KMS-11 (cell line): ENCODE measurements at regions not wholly inside any gene's neighbourhood (a gene's known extent, or its start where the extent isn't known, plus 50 kb on each side); places are given as distances from the start of the nearest gene placed in this dataset.

Experiments used
- H2AFZ ChIP-seq: fragments of 200-600 bp; sonication (generic); 2 replicates; pipeline ENCODE4 v1.6.1; 2016; ENCODE audit warnings: antibody characterized with exemption, mixed run types, low read depth
- H3K27ac ChIP-seq: fragments of 200-600 bp; sonication (generic); 2 replicates; pipeline ENCODE4 v1.6.1; 2016; ENCODE audit warnings: mild to moderate bottlenecking, mixed run types
- H3K27me3 ChIP-seq: fragments of 200-600 bp; sonication (generic); 2 replicates; pipeline ENCODE4 v1.6.1; 2017; ENCODE audit warnings: mild to moderate bottlenecking, low read depth, mixed run types, moderate library complexity; ENCODE audit not compliant: insufficient read depth
- H3K36me3 ChIP-seq: fragments of 200-600 bp; sonication (generic); 2 replicates; pipeline ENCODE4 v1.6.1; 2017; ENCODE audit warnings: mild to moderate bottlenecking, mixed run types; ENCODE audit not compliant: insufficient read depth
- H3K4me1 ChIP-seq: fragments of 200-600 bp; sonication (generic); 2 replicates; pipeline ENCODE4 v1.6.1; 2016; ENCODE audit warnings: mild to moderate bottlenecking, low read depth, mixed run types; ENCODE audit not compliant: poor library complexity, severe bottlenecking
- H3K4me2 ChIP-seq: fragments of 200-600 bp; sonication (generic); 2 replicates; pipeline ENCODE4 v1.7.0; 2016; ENCODE audit warnings: mild to moderate bottlenecking, mixed run types
- H3K4me3 ChIP-seq: fragments of 200-600 bp; sonication (generic); IDR thresholded peaks from 2 replicates; pipeline ENCODE4 v1.6.1; 2017; ENCODE audit warnings: low read depth, low read length, mixed read lengths; ENCODE audit not compliant: insufficient read depth
- H3K79me2 ChIP-seq: fragments of 200-600 bp; sonication (generic); 2 replicates; pipeline ENCODE4 v1.6.1; 2016; ENCODE audit warnings: low read depth, mixed run types; ENCODE audit not compliant: insufficient read depth
- H3K9ac ChIP-seq: fragments of 200-600 bp; sonication (generic); 2 replicates; pipeline ENCODE4 v1.6.1; 2016; ENCODE audit warnings: mild to moderate bottlenecking, mixed run types
- H4K20me1 ChIP-seq: fragments of 200-600 bp; sonication (generic); 2 replicates; pipeline ENCODE4 v1.6.1; 2016; ENCODE audit warnings: mild to moderate bottlenecking, mixed run types; ENCODE audit not compliant: insufficient read depth
- CTCF ChIP-seq: fragments of 200-600 bp; sonication (generic); conservative IDR thresholded peaks from 2 replicates; pipeline ENCODE4 v1.6.1; 2017; ENCODE audit warnings: low read depth, mild to moderate bottlenecking, antibody characterized with exemption, low read length, moderate library complexity, mixed read lengths

GRCh38 chr14:73795974-73796373 is 55.7 kb upstream of the PTGR2 start:
- no peak for TF ChIP-seq CTCF
- H3K4me3 ChIP-seq, result no peak overlapping the region
- H3K4me2 ChIP-seq, result no peak overlapping the region
- H3K27ac ChIP-seq, result no peak overlapping the region
- no peaks in the 10 kb centered on the region for H3K36me3 ChIP-seq
- no peak overlapping the region for H3K9ac ChIP-seq
- H3K79me2 ChIP-seq, result no peaks in the 10 kb centered on the region
- H3K27me3 ChIP-seq, result no peaks in the 10 kb centered on the region
- peaks cover 15% of the 10 kb centered on the region for H3K4me1 ChIP-seq
- no peak overlapping the region for H2AFZ ChIP-seq
- H4K20me1 ChIP-seq, result no peaks in the 10 kb centered on the region

GRCh38 chr14:73795466-73795865 is 56.2 kb upstream of the PTGR2 start:
- Histone ChIP-seq H3K9ac (no peak overlapping the region), H3K36me3 (no peaks in the 10 kb centered on the region), H3K79me2 (no peaks in the 10 kb centered on the region), H3K4me1 (peaks cover 15% of the 10 kb centered on the region), H3K27ac (no peak overlapping the region), H3K4me3 (no peak overlapping the region), H3K4me2 (no peak overlapping the region), H3K27me3 (no peaks in the 10 kb centered on the region), H2AFZ (no peak overlapping the region), H4K20me1 (no peaks in the 10 kb centered on the region)
- no peak for TF ChIP-seq CTCF

GRCh38 chr14:73794146-73794545 is 57.5 kb upstream of the PTGR2 start:
- Histone ChIP-seq H3K9ac (no peak overlapping the region), H4K20me1 (no peaks in the 10 kb centered on the region), H3K36me3 (no peaks in the 10 kb centered on the region), H2AFZ (no peak overlapping the region), H3K4me1 (peaks cover 18% of the 10 kb centered on the region), H3K27ac (no peak overlapping the region), H3K4me3 (no peak overlapping the region), H3K27me3 (no peaks in the 10 kb centered on the region), H3K4me2 (peak overlapping the region; percentile 21; the same call in 1 of the 2 replicates), H3K79me2 (no peaks in the 10 kb centered on the region)
- no peak for TF ChIP-seq CTCF

GRCh38 chr14:73792481-73792880 is 59.1 kb upstream of the PTGR2 start:
- Histone ChIP-seq H2AFZ (no peak overlapping the region), H3K4me1 (peaks cover 29% of the 10 kb centered on the region)
- no peak for TF ChIP-seq CTCF

More at GRCh38 chr14:73792481-73792880, 59.1 kb upstream of the PTGR2 start:
- Histone ChIP-seq H3K79me2 (no peaks in the 10 kb centered on the region), H3K4me3 (no peak overlapping the region), H4K20me1 (no peaks in the 10 kb centered on the region), H3K4me2 (no peak overlapping the region), H3K27me3 (no peaks in the 10 kb centered on the region), H3K9ac (no peak overlapping the region), H3K36me3 (no peaks in the 10 kb centered on the region), H3K27ac (no peak overlapping the region)
